ENCODE measurements at regions not wholly inside any gene's neighbourhood (a gene's known extent, or its start where the extent isn't known, plus 50 kb on each side); places are given as distances from the start of the nearest gene placed in this dataset.

DNA sequence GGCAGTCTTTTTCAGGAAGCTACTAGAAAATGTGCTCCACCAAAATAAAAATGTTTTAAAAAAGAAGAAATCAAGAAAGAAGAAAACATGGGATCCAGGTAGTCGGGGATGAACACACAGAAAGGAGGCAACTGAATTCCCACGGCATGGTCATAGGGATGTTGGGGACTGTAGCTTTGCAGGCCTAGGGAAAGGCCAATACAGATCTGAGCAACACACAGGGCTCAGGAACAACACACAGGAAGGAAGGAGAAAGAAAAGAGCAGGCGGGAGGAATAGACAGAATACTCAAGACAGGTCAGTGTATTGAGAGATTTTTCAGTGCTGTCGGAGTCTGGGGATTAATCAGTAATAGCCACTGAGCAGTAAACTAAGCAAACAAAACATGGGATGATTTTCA is 142.7 kb upstream of the SYT6 start:
- FAIRE-seq (no peak), DNase-seq (ENCODE audit: low read depth) (no peak)
- TF ChIP-seq, protein P1, sequence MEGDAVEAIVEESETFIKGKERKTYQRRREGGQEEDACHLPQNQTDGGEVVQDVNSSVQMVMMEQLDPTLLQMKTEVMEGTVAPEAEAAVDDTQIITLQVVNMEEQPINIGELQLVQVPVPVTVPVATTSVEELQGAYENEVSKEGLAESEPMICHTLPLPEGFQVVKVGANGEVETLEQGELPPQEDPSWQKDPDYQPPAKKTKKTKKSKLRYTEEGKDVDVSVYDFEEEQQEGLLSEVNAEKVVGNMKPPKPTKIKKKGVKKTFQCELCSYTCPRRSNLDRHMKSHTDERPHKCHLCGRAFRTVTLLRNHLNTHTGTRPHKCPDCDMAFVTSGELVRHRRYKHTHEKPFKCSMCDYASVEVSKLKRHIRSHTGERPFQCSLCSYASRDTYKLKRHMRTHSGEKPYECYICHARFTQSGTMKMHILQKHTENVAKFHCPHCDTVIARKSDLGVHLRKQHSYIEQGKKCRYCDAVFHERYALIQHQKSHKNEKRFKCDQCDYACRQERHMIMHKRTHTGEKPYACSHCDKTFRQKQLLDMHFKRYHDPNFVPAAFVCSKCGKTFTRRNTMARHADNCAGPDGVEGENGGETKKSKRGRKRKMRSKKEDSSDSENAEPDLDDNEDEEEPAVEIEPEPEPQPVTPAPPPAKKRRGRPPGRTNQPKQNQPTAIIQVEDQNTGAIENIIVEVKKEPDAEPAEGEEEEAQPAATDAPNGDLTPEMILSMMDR (IDR thresholded peaks at IDR 0.05; ENCODE audit: insufficient read depth, low read length, severe bottlenecking), result no peak
- no peaks in the 10 kb centered on the region for H3K27me3 ChIP-seq (ENCODE audit: control insufficient read depth, insufficient read depth, low read length)
- H3K36me3 ChIP-seq (ENCODE audit: control insufficient read depth, insufficient read depth, low read length), result no peaks in the 10 kb centered on the region
- no peak overlapping the region for H3K4me3 ChIP-seq (ENCODE audit: low read depth, low read length)

DNA sequence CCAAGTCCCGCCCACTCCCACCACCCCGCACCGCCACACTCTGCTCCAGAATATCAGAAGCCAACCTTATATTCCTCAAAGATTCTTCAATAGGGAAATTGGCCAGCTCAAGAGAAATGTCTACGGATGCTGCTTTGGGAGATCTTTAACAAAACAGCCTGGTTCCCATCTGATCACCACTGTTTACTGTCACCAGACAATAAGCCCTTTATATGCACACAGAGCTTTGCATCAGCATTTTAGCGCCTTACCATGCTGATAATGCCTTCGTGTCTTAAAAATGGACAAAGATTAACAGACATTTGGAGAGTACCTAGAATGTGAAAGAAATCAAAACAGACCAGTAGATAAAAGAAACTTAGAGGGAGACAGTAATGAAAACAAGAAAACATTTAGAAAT is 141.7 kb upstream of the SYT6 start:
- TF ChIP-seq, protein P1 (IDR thresholded peaks at IDR 0.05; ENCODE audit: insufficient read depth, low read length, severe bottlenecking), result no peak
- FAIRE-seq (no peak), DNase-seq (ENCODE audit: low read depth) (no peak)
- Histone ChIP-seq H3K36me3 (ENCODE audit: control insufficient read depth, insufficient read depth, low read length) (no peaks in the 10 kb centered on the region), H3K4me3 (ENCODE audit: low read depth, low read length) (no peak overlapping the region), H3K27me3 (ENCODE audit: control insufficient read depth, insufficient read depth, low read length) (no peaks in the 10 kb centered on the region)

DNA sequence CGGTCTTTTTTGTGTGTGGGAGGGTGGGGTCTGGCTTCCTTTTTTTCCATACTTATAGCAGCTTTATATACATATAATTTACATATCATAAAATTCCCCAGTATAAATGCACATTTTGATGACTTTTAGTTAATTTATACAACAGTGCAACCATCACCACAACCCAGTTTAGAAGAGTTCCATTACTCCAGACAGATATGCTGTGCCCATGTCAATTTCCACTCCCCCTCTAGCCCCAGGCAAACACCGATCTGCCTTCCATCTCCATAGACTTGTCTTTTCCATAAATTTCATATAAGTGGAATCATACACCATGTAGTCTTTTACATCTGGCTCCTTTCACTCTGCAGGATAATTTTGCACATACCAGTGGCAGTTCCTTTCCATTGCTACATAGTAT is 139.2 kb upstream of the SYT6 start:
- no peaks in the 10 kb centered on the region for H3K27me3 ChIP-seq (ENCODE audit: control insufficient read depth, insufficient read depth, low read length)
- TF ChIP-seq, protein P1 (IDR thresholded peaks at IDR 0.05; ENCODE audit: insufficient read depth, low read length, severe bottlenecking), result no peak
- no peak for DNase-seq (ENCODE audit: low read depth)
- no peak for FAIRE-seq
- no peak overlapping the region for H3K4me3 ChIP-seq (ENCODE audit: low read depth, low read length)
- H3K36me3 ChIP-seq (ENCODE audit: control insufficient read depth, insufficient read depth, low read length), result no peaks in the 10 kb centered on the region

DNA sequence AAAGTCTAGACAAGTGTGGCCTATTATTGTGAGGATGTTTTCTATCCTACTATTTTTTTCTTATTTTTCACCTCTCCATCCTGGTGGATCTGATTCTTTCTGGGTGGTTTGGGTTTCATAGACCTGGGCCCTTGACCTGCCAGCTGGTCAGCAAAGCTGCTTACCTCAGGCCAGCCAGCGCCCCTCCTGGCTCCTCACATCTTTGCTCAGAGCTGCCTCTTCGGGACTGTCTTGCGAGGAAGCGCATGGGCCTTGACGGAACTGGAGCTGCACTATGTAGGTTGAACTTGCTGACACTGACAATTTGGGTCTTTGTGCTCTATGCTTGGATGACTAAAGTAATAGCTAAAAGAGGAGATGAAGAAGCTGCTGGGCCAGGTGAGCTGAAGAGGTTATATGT is 138.5 kb upstream of the SYT6 start:
- DNase-seq (ENCODE audit: low read depth), result no peak
- no peak overlapping the region for H3K4me3 ChIP-seq (ENCODE audit: low read depth, low read length)
- H3K36me3 ChIP-seq (ENCODE audit: control insufficient read depth, insufficient read depth, low read length), result no peaks in the 10 kb centered on the region
- no peak for FAIRE-seq
- TF ChIP-seq, protein P1 (IDR thresholded peaks at IDR 0.05; ENCODE audit: insufficient read depth, low read length, severe bottlenecking), result no peak
- H3K27me3 ChIP-seq (ENCODE audit: control insufficient read depth, insufficient read depth, low read length), result no peaks in the 10 kb centered on the region

DNA sequence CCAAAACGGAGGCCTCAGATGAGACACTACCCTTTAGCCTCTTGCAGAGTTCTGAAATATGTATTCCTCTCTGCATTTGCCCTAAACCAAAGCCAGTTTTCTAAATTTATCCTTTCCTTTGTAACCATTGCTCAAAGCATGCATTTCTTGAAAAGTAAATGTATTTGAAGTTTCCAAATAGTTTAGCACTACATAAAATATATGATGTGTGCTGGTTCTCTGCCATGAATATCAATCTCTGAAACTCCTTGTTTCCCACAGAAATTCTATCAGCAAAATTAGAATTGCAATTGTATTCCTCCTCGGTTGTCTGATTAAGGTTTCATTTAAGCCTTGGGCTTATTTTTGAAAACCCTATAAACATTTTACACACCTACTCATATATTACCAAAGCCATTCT is 137.1 kb upstream of the SYT6 start:
- DNase-seq (ENCODE audit: low read depth) (no peak), FAIRE-seq (no peak)
- TF ChIP-seq, protein P1 (IDR thresholded peaks at IDR 0.05; ENCODE audit: insufficient read depth, low read length, severe bottlenecking), result no peak
- Histone ChIP-seq H3K27me3 (ENCODE audit: control insufficient read depth, insufficient read depth, low read length) (no peaks in the 10 kb centered on the region), H3K4me3 (ENCODE audit: low read depth, low read length) (no peak overlapping the region), H3K36me3 (ENCODE audit: control insufficient read depth, insufficient read depth, low read length) (no peaks in the 10 kb centered on the region)

DNA sequence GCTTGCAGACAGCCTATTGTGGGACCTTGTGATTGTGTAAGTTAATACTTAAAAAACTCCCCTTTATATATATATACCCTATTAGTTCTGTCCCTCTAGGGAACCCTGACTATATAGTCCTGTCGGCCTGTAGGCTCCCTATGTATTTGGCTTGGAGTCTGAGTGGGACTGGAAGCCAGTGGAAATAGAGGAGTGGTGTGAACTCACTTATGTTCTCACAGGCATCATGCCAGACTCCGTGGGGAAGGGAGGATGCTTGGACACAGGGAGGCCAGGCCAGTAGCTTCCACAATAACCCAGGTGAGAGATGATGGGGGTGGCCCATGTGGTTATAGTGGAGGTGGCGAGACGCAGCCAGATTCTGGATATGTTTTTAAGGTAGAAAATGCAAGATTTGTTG is 136.7 kb upstream of the SYT6 start:
- FAIRE-seq (no peak), DNase-seq (ENCODE audit: low read depth) (no peak)
- Histone ChIP-seq H3K27me3 (ENCODE audit: control insufficient read depth, insufficient read depth, low read length) (no peaks in the 10 kb centered on the region), H3K36me3 (ENCODE audit: control insufficient read depth, insufficient read depth, low read length) (no peaks in the 10 kb centered on the region), H3K4me3 (ENCODE audit: low read depth, low read length) (no peak overlapping the region)
- TF ChIP-seq, protein P1 (IDR thresholded peaks at IDR 0.05; ENCODE audit: insufficient read depth, low read length, severe bottlenecking), result no peak
